Adrenal gland (tissue), 5 donors: ENCODE measurements at regions not wholly inside any gene's neighbourhood (a gene's known extent, or its start where the extent isn't known, plus 50 kb on each side); places are given as distances from the start of the nearest gene placed in this dataset.

Experiments
- CTCF ChIP-seq, 6 experiments: fragments of 450-650 bp in 4 of 6; fragments of 200-600 bp in 2 of 6; sonication (generic) in 1 of 6; IDR thresholded peaks; 1 replicate in 5 of 6; 2 replicates in 1 of 6; pipeline versions ENCODE4 v1.5.1 to v1.8.0; 2016 to 2021; ENCODE audit warnings: antibody characterized with exemption in 6 of 6, mild to moderate bottlenecking in 2 of 6, moderate library complexity in 1 of 6
- POLR2A ChIP-seq, 2 donors: fragments of 450-650 bp; IDR thresholded peaks; one replicate each; pipeline ENCODE4 v1.6.1; 2017; ENCODE audit warnings: antibody characterized with exemption in 2 of 2, mild to moderate bottlenecking in 2 of 2, moderate library complexity in 1 of 2
- donor health status: DM: no; HTN: no; CAD: no.

GRCh38 chr5:66517351-66517750, 78.8 kb upstream of the MAST4 start:
- no peak for TF ChIP-seq CTCF (IDR thresholded peaks at IDR 0.05)
- TF ChIP-seq POLR2A (IDR thresholded peaks at IDR 0.05): no peak
